ENCODE measurements at regions not wholly inside any gene's neighbourhood (a gene's known extent, or its start where the extent isn't known, plus 50 kb on each side); places are given as distances from the start of the nearest gene placed in this dataset.
"Not testable (repeated sequence)": the region's sequence is repeated elsewhere in the genome, so short reads cannot be mapped to it uniquely, and the experiment has no call there.

- no peak for TF ChIP-seq CTCF (IDR thresholded peaks at IDR 0.05)
- Histone ChIP-seq H3K4me3 (no peak overlapping the region), H3K9me3 (no peaks in the 10 kb centered on the region), H3K36me3 (no peaks in the 10 kb centered on the region), H3K27ac (no peak overlapping the region), H3K4me1 (no peaks in the 10 kb centered on the region), H3K27me3 (ENCODE audit: low read depth) (no peaks in the 10 kb centered on the region)
- ATAC-seq = no peak
- intact Hi-C loops (cut with DNase I) = no loop called here
- no peak for DNase-seq
These were observed 296.9 kb downstream of the HIVEP2 start for GRCh38 chr6:142648036-142648451.

GRCh38 chr6:142648526-142648925, 296.4 kb downstream of the HIVEP2 start:
- intact Hi-C loops (cut with DNase I) = no loop called here
- no peaks in the 10 kb centered on the region for H3K36me3 ChIP-seq
- no peaks in the 10 kb centered on the region for H3K4me1 ChIP-seq
- no peaks in the 10 kb centered on the region for H3K9me3 ChIP-seq
- no peaks in the 10 kb centered on the region for H3K27me3 ChIP-seq (ENCODE audit: low read depth)
- ATAC-seq = no peak
- H3K27ac ChIP-seq = no peak overlapping the region
- H3K4me3 ChIP-seq = no peak overlapping the region
- DNase-seq = no peak
- TF ChIP-seq CTCF (IDR thresholded peaks at IDR 0.05) = no peak

- H3K4me1 ChIP-seq; H3K27ac ChIP-seq; H3K9me3 ChIP-seq; H3K36me3 ChIP-seq; ATAC-seq; DNase-seq; H3K27me3 ChIP-seq (ENCODE audit: low read depth); intact Hi-C loops (cut with DNase I); H3K4me3 ChIP-seq: not testable (repeated sequence)
These were observed 295.3 kb downstream of the HIVEP2 start for GRCh38 chr6:142649438-142650234.

- Histone ChIP-seq H3K27me3 (ENCODE audit: low read depth) (no peaks in the 10 kb centered on the region), H3K4me1 (no peaks in the 10 kb centered on the region), H3K36me3 (no peaks in the 10 kb centered on the region), H3K9me3 (no peaks in the 10 kb centered on the region), H3K4me3 (no peak overlapping the region), H3K27ac (no peak overlapping the region)
- no peak for DNase-seq
- no peak for TF ChIP-seq CTCF (IDR thresholded peaks at IDR 0.05)
- ATAC-seq = no peak
- intact Hi-C loops (cut with DNase I) = no loop called here
These were observed 293.6 kb downstream of the HIVEP2 start for GRCh38 chr6:142651384-142651783.

GRCh38 chr6:142653710-142654420, 291.1 kb downstream of the HIVEP2 start:
- Histone ChIP-seq H3K9me3 (no peaks in the 10 kb centered on the region), H3K4me3 (no peak overlapping the region), H3K27ac (no peak overlapping the region), H3K27me3 (ENCODE audit: low read depth) (no peaks in the 10 kb centered on the region), H3K4me1 (no peaks in the 10 kb centered on the region), H3K36me3 (no peaks in the 10 kb centered on the region)
- intact Hi-C loops (cut with DNase I) = no loop called here
- ATAC-seq (no peak), DNase-seq (no peak)
- TF ChIP-seq CTCF (IDR thresholded peaks at IDR 0.05) = no peak

GRCh38 chr6:142659661-142660060, 285.3 kb downstream of the HIVEP2 start:
- no peaks in the 10 kb centered on the region for H3K36me3 ChIP-seq
- no peak for TF ChIP-seq CTCF (IDR thresholded peaks at IDR 0.05)
- H3K4me1 ChIP-seq = no peaks in the 10 kb centered on the region
- H3K27me3 ChIP-seq (ENCODE audit: low read depth) = no peaks in the 10 kb centered on the region
- DNase-seq (no peak), ATAC-seq (no peak)
- no peaks in the 10 kb centered on the region for H3K9me3 ChIP-seq
- H3K4me3 ChIP-seq = no peak overlapping the region
- intact Hi-C loops (cut with DNase I) = no loop called here
- no peak overlapping the region for H3K27ac ChIP-seq

Measured in lower lobe of right lung (tissue), 2 donors.